ENCODE measurements at regions not wholly inside any gene's neighbourhood (a gene's known extent, or its start where the extent isn't known, plus 50 kb on each side); places are given as distances from the start of the nearest gene placed in this dataset.

GRCh38 chrY:7326296-7327246 is 415.0 kb upstream of the AMELY start:
- TF ChIP-seq CTCF (IDR thresholded peaks at IDR 0.05) (no peak), POLR2A (IDR thresholded peaks at IDR 0.05) (no peak)

Measured in breast epithelium (tissue), 3 donors.